ENCODE measurements at regions not wholly inside any gene's neighbourhood (a gene's known extent, or its start where the extent isn't known, plus 50 kb on each side); places are given as distances from the start of the nearest gene placed in this dataset.

GRCh38 chr12:89256060-89256459 is 96.2 kb downstream of the DUSP6 start:
- peaks cover 4% of the 10 kb centered on the region for H3K27me3 Mint-ChIP-seq (ENCODE audit: insufficient read depth, low read depth)
- H3K27ac Mint-ChIP-seq, result no peak overlapping the region
- TF ChIP-seq CTCF (IDR thresholded peaks at IDR 0.05) (no peak), EZH2phosphoT487 (IDR thresholded peaks at IDR 0.05) (no peak), EZH2 (IDR thresholded peaks at IDR 0.05) (no peak)
- no peak for DNase-seq (ENCODE audit: low spot score)
- Histone ChIP-seq H3K36me3 (no peaks in the 10 kb centered on the region), H3K9ac (no peak overlapping the region), H3K4me2 (no peak overlapping the region), H3K79me2 (ENCODE audit: low read depth) (no peaks in the 10 kb centered on the region), H3K9me3 (ENCODE audit: low read depth) (no peaks in the 10 kb centered on the region), H2AFZ (replicated peaks) (no peak overlapping the region), H4K20me1 (ENCODE audit: low read depth) (no peaks in the 10 kb centered on the region), H3F3A (ENCODE audit: low read depth) (no peaks in the 10 kb centered on the region), H3K27me3 (no peaks in the 10 kb centered on the region), H3K4me1 (peaks cover 4% of the 10 kb centered on the region), H3K27ac (no peak overlapping the region), H3K4me3 (no peak overlapping the region)
- H3K4me1 Mint-ChIP-seq, result no peaks in the 10 kb centered on the region
- H3K4me3 Mint-ChIP-seq, result no peak overlapping the region
- peaks cover 2% of the 10 kb centered on the region for H3K36me3 Mint-ChIP-seq
- H3K9me3 Mint-ChIP-seq, result peaks cover 9% of the 10 kb centered on the region

GRCh38 chr12:89253488-89253887 is 98.8 kb downstream of the DUSP6 start:
- peaks cover 4% of the 10 kb centered on the region for H3K4me1 Mint-ChIP-seq
- H3K27me3 Mint-ChIP-seq (ENCODE audit: insufficient read depth, low read depth), result peaks cover 4% of the 10 kb centered on the region
- Histone ChIP-seq H3K9ac (no peak overlapping the region), H3K4me2 (no peak overlapping the region), H2AFZ (replicated peaks) (no peak overlapping the region), H3K4me3 (no peak overlapping the region), H3F3A (ENCODE audit: low read depth) (no peaks in the 10 kb centered on the region), H3K9me3 (ENCODE audit: low read depth) (no peaks in the 10 kb centered on the region), H3K36me3 (no peaks in the 10 kb centered on the region), H3K27me3 (no peaks in the 10 kb centered on the region), H3K79me2 (ENCODE audit: low read depth) (no peaks in the 10 kb centered on the region), H3K27ac (no peak overlapping the region), H4K20me1 (ENCODE audit: low read depth) (no peaks in the 10 kb centered on the region), H3K4me1 (peaks cover 5% of the 10 kb centered on the region)
- H3K27ac Mint-ChIP-seq, result no peak overlapping the region
- TF ChIP-seq EZH2 (IDR thresholded peaks at IDR 0.05) (no peak), CTCF (IDR thresholded peaks at IDR 0.05) (no peak), EZH2phosphoT487 (IDR thresholded peaks at IDR 0.05) (no peak)
- no peak for DNase-seq (ENCODE audit: low spot score)
- H3K36me3 Mint-ChIP-seq, result peaks cover 2% of the 10 kb centered on the region
- H3K4me3 Mint-ChIP-seq, result no peak overlapping the region
- H3K9me3 Mint-ChIP-seq, result peaks cover 7% of the 10 kb centered on the region

- H3K4me1 Mint-ChIP-seq, result peaks cover 16% of the 10 kb centered on the region
- H3K9ac ChIP-seq, result no peak overlapping the region
- no peaks in the 10 kb centered on the region for H3F3A ChIP-seq (ENCODE audit: low read depth)
- H3K9me3 Mint-ChIP-seq, result peaks cover 7% of the 10 kb centered on the region
- no peaks in the 10 kb centered on the region for H3K9me3 ChIP-seq (ENCODE audit: low read depth)
- no peaks in the 10 kb centered on the region for H3K79me2 ChIP-seq (ENCODE audit: low read depth)
- no peak overlapping the region for H2AFZ ChIP-seq (replicated peaks)
- no peak overlapping the region for H3K4me3 Mint-ChIP-seq
- H3K27me3 ChIP-seq, result no peaks in the 10 kb centered on the region
- H3K4me3 ChIP-seq, result no peak overlapping the region
- no peak for DNase-seq (ENCODE audit: low spot score)
- H3K27me3 Mint-ChIP-seq (ENCODE audit: insufficient read depth, low read depth), result peaks cover 2% of the 10 kb centered on the region
- no peaks in the 10 kb centered on the region for H4K20me1 ChIP-seq (ENCODE audit: low read depth)
- H3K4me1 ChIP-seq, result peaks cover 17% of the 10 kb centered on the region
- no peaks in the 10 kb centered on the region for H3K36me3 ChIP-seq
- no peak overlapping the region for H3K27ac ChIP-seq
- H3K4me2 ChIP-seq, result no peak overlapping the region
- no peaks in the 10 kb centered on the region for H3K36me3 Mint-ChIP-seq
- no peak overlapping the region for H3K27ac Mint-ChIP-seq
- TF ChIP-seq EZH2phosphoT487 (IDR thresholded peaks at IDR 0.05) (no peak), CTCF (IDR thresholded peaks at IDR 0.05) (no peak), EZH2 (IDR thresholded peaks at IDR 0.05) (no peak)
Observed at GRCh38 chr12:89252284-89252683, 100.0 kb downstream of the DUSP6 start.
